ENCODE measurements at regions not wholly inside any gene's neighbourhood (a gene's known extent, or its start where the extent isn't known, plus 50 kb on each side); places are given as distances from the start of the nearest gene placed in this dataset.

DNA sequence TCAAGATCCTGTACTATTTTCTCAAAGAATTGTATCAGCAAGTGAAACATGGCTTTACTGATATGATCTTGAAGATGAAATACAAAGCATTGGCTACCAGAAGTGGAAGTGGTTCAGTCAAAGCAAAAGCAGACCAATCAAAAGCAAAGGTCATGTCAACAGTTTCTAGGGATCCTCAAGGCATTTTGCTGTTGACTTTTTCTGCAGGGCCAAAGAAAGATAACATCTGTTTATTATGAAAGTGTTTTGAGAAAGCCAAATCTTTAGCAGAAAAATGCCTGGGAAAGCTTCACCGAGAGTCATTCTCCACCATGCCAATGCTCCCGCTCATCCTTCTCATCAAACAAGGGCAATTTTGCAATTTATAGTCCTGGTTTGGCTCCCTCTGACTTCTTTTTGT is 90.3 kb upstream of the ACO1 start:
- intact Hi-C loops (cut with micrococcal nuclease) = no loop called here
- peaks cover 0 to 8% (median 3%) of the 10 kb centered on the region in 11 donors for H3K9me3 Mint-ChIP-seq
- no peak for ATAC-seq
- H3K27ac ChIP-seq (ENCODE audit: low read depth, low read length) = no peak overlapping the region
- H3K4me1 ChIP-seq (ENCODE audit: control insufficient read depth in 2 of 2, insufficient read depth in 2 of 2, low read length in 2 of 2) = no peaks in the 10 kb centered on the region
- no peaks in the 10 kb centered on the region for H3K36me3 Mint-ChIP-seq
- peaks cover 0 to 50% (median 40%) of the 10 kb centered on the region in 5 donors for H3K27me3 Mint-ChIP-seq
- no peak overlapping the region for H3K4me3 ChIP-seq (ENCODE audit: low read length)
- H3K4me3 Mint-ChIP-seq = no peak overlapping the region
- H3K4me1 Mint-ChIP-seq = no peaks in the 10 kb centered on the region
- POLR2A ChIA-PET = no interaction called here
- no peak overlapping the region for H3K27ac Mint-ChIP-seq
- CTCF ChIA-PET = no interaction called here
- H3K27me3 ChIP-seq (ENCODE audit: control insufficient read depth in 2 of 2, insufficient read depth in 2 of 2, low read length in 2 of 2) = peaks cover 0 to 3% of the 10 kb centered on the region in 2 donors
- DNase-seq = no peak
- no peaks in the 10 kb centered on the region for H3K36me3 ChIP-seq (ENCODE audit: control insufficient read depth in 2 of 3, insufficient read depth in 3 of 3, low read length in 3 of 3)
- H3K9me3 ChIP-seq (ENCODE audit: control insufficient read depth in 2 of 3, low read length in 3 of 3) = no peaks in the 10 kb centered on the region

DNA sequence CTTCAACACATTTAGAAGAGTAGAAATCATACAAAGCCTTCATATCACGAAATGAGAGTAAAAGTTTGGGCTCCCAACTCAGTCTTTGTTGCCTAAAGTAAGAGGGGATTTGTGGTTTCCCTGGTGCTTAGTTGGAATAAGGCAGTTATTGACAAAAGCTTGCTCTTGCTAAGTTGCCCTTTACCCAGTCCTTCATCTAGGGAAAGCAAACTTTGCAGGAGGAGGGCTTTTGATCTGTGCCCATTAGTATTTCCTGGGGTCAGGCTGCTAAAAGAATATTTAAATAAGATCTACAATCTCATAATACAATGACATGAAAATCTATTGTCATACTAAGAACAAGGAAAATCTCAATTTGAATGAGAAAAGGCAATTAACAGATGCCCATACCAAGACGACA is 84.1 kb upstream of the ACO1 start:
- no peaks in the 10 kb centered on the region for H3K9me3 ChIP-seq (ENCODE audit: control insufficient read depth in 2 of 3, low read length in 3 of 3)
- Mint-ChIP-seq H3K36me3 (no peaks in the 10 kb centered on the region), H3K27me3 (peaks cover 5 to 32% (median 21%) of the 10 kb centered on the region in 5 donors), H3K4me1 (peaks cover 0 to 2% (median 0%) of the 10 kb centered on the region in 7 donors), H3K4me3 (no peak overlapping the region), H3K9me3 (peaks cover 0 to 8% (median 0%) of the 10 kb centered on the region in 11 donors), H3K27ac (no peak overlapping the region)
- H3K27ac ChIP-seq (ENCODE audit: low read depth, low read length) = no peak overlapping the region
- no peak for ATAC-seq
- ChIA-PET CTCF (no interaction called here), POLR2A (no interaction called here)
- DNase-seq = no peak
- no peak overlapping the region for H3K4me3 ChIP-seq (ENCODE audit: low read length)
- H3K36me3 ChIP-seq (ENCODE audit: control insufficient read depth in 2 of 3, insufficient read depth in 3 of 3, low read length in 3 of 3) = no peaks in the 10 kb centered on the region
- intact Hi-C loops (cut with micrococcal nuclease) = no loop called here
- no peaks in the 10 kb centered on the region for H3K27me3 ChIP-seq (ENCODE audit: control insufficient read depth in 2 of 2, insufficient read depth in 2 of 2, low read length in 2 of 2)
- H3K4me1 ChIP-seq (ENCODE audit: control insufficient read depth in 2 of 2, insufficient read depth in 2 of 2, low read length in 2 of 2) = no peaks in the 10 kb centered on the region

DNA sequence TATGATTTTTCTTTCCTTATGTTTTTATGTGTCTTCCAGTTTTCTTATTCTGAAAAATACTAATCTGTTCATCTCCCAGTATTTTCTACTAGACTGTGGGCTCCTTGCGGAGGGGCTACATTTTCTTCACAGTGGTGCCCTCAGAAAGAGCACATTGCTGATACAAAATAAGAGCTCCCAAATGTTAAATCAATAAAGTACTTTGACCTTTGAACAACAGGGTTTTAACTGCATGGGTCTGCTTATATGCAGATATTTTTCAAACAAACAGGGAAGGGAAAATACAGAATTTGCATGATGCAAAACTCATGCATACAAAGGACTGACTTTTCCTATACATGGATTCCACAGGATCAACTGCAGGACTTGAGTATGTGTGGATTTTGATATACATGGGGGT is 79.9 kb upstream of the ACO1 start:
- intact Hi-C loops (cut with micrococcal nuclease) = no loop called here
- no peaks in the 10 kb centered on the region for H3K27me3 ChIP-seq (ENCODE audit: control insufficient read depth in 2 of 2, insufficient read depth in 2 of 2, low read length in 2 of 2)
- H3K36me3 ChIP-seq (ENCODE audit: control insufficient read depth in 2 of 3, insufficient read depth in 3 of 3, low read length in 3 of 3) = no peaks in the 10 kb centered on the region
- Mint-ChIP-seq H3K27me3 (peaks cover 2 to 19% (median 10%) of the 10 kb centered on the region in 5 donors), H3K4me1 (peaks cover 0 to 3% (median 0%) of the 10 kb centered on the region in 7 donors), H3K27ac (no peak overlapping the region), H3K36me3 (no peaks in the 10 kb centered on the region), H3K4me3 (no peak overlapping the region), H3K9me3 (peaks cover 0 to 16% (median 4%) of the 10 kb centered on the region in 11 donors)
- CTCF ChIA-PET = no interaction called here
- ATAC-seq (no peak), DNase-seq (no peak)
- H3K27ac ChIP-seq (ENCODE audit: low read depth, low read length) = no peak overlapping the region
- POLR2A ChIA-PET = no interaction called here
- no peaks in the 10 kb centered on the region for H3K4me1 ChIP-seq (ENCODE audit: control insufficient read depth in 2 of 2, insufficient read depth in 2 of 2, low read length in 2 of 2)
- no peaks in the 10 kb centered on the region for H3K9me3 ChIP-seq (ENCODE audit: control insufficient read depth in 2 of 3, low read length in 3 of 3)
- no peak overlapping the region for H3K4me3 ChIP-seq (ENCODE audit: low read length)

- Histone ChIP-seq H3K4me1 (ENCODE audit: control insufficient read depth in 2 of 2, insufficient read depth in 2 of 2, low read length in 2 of 2) (no peaks in the 10 kb centered on the region), H3K9me3 (ENCODE audit: control insufficient read depth in 2 of 3, low read length in 3 of 3) (no peaks in the 10 kb centered on the region), H3K36me3 (ENCODE audit: control insufficient read depth in 2 of 3, insufficient read depth in 3 of 3, low read length in 3 of 3) (no peaks in the 10 kb centered on the region), H3K27ac (ENCODE audit: low read depth, low read length) (no peak overlapping the region), H3K4me3 (ENCODE audit: low read length) (no peak overlapping the region), H3K27me3 (ENCODE audit: control insufficient read depth in 2 of 2, insufficient read depth in 2 of 2, low read length in 2 of 2) (no peaks in the 10 kb centered on the region)
- ATAC-seq (no peak), DNase-seq (no peak)
- H3K4me3 Mint-ChIP-seq = no peak overlapping the region
- H3K4me1 Mint-ChIP-seq = peaks cover 0 to 3% (median 0%) of the 10 kb centered on the region in 7 donors
- H3K9me3 Mint-ChIP-seq = peaks cover 0 to 16% (median 4%) of the 10 kb centered on the region in 11 donors
- ChIA-PET CTCF (no interaction called here), POLR2A (no interaction called here)
- H3K36me3 Mint-ChIP-seq = no peaks in the 10 kb centered on the region
- H3K27me3 Mint-ChIP-seq = peaks cover 0 to 19% (median 10%) of the 10 kb centered on the region in 5 donors
- intact Hi-C loops (cut with micrococcal nuclease) = no loop called here
- no peak overlapping the region for H3K27ac Mint-ChIP-seq
These were observed 78.4 kb upstream of the ACO1 start for GRCh38 chr9:32306006-32306405.

DNA sequence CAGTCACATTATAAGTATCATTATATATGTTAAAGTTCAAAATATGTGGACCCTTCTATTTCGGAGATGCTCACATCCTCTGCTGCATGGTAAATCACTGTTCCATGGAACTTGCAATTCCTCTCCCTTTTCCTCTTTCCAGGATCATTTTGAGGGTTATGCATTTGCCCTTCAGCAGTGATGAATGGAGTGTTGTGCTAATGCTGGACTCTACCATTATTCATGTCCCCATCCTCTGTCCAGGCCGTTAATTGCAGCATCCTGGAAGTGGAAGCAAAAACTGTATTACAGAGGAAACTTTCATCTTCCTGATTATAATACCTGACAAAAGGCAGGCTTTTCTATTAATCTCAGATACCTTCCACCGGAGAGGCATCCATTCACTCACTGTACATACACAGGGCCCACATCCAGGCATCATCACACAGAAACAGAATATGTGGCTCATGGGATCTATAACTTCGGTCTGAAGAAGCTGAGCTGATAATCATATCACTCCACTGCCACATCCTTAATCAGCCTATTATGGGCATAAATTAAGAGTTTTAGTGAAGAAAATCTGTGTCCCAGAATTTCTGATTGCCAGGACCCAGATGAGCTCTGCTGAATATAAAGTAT is 65.0 kb upstream of the ACO1 start:
- no peak overlapping the region for H3K27ac ChIP-seq (ENCODE audit: low read depth, low read length)
- no peak for ATAC-seq
- DNase-seq = no peak
- CTCF ChIA-PET = no interaction called here
- H3K9me3 ChIP-seq (ENCODE audit: control insufficient read depth in 2 of 3, low read length in 3 of 3) = no peaks in the 10 kb centered on the region
- H3K27ac Mint-ChIP-seq = no peak overlapping the region
- H3K36me3 ChIP-seq (ENCODE audit: control insufficient read depth in 2 of 3, insufficient read depth in 3 of 3, low read length in 3 of 3) = no peaks in the 10 kb centered on the region
- H3K4me1 Mint-ChIP-seq = no peaks in the 10 kb centered on the region
- no peaks in the 10 kb centered on the region for H3K4me1 ChIP-seq (ENCODE audit: control insufficient read depth in 2 of 2, insufficient read depth in 2 of 2, low read length in 2 of 2)
- H3K4me3 Mint-ChIP-seq = no peak overlapping the region
- intact Hi-C loops (cut with micrococcal nuclease) = no loop called here
- H3K27me3 Mint-ChIP-seq = peaks cover 0 to 23% (median 13%) of the 10 kb centered on the region in 5 donors
- H3K36me3 Mint-ChIP-seq = no peaks in the 10 kb centered on the region
- no peak overlapping the region for H3K4me3 ChIP-seq (ENCODE audit: low read length)
- H3K27me3 ChIP-seq (ENCODE audit: control insufficient read depth in 2 of 2, insufficient read depth in 2 of 2, low read length in 2 of 2) = no peaks in the 10 kb centered on the region
- POLR2A ChIA-PET = interaction anchor here (0.6 kb wide), 1 partner anchor 267 kb away, joined by 3 read pairs; no protein-coding TSS in a partner anchor
- H3K9me3 Mint-ChIP-seq = peaks cover 0 to 14% (median 5%) of the 10 kb centered on the region in 11 donors

DNA sequence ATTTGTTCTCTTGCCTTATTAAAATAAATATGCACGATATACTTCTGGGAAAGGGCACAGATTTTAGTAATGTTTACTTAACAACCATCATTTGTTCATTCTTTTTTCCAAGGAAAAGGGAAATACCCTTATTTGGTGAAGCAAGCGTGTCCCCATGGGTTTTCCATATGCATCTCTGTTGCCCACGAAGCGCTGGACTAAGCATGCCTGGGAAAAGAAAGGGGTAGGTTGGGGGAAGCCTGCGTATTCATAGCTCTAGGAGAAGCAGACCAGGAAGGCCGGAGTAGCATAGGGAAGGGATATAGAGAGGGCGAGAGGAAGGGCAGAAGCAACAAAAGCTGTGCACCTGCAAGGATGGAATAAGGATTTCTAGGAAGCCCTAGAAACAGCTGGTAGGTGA is 61.8 kb upstream of the ACO1 start:
- ATAC-seq (no peak), DNase-seq (no peak)
- Mint-ChIP-seq H3K27me3 (peaks cover 3 to 38% (median 16%) of the 10 kb centered on the region in 5 donors), H3K36me3 (no peaks in the 10 kb centered on the region), H3K4me3 (no peak overlapping the region), H3K27ac (no peak overlapping the region), H3K4me1 (no peaks in the 10 kb centered on the region), H3K9me3 (no peaks in the 10 kb centered on the region)
- intact Hi-C loops (cut with micrococcal nuclease) = no loop called here
- no peak overlapping the region for H3K4me3 ChIP-seq (ENCODE audit: low read length)
- no peaks in the 10 kb centered on the region for H3K36me3 ChIP-seq (ENCODE audit: control insufficient read depth in 2 of 3, insufficient read depth in 3 of 3, low read length in 3 of 3)
- no peaks in the 10 kb centered on the region for H3K27me3 ChIP-seq (ENCODE audit: control insufficient read depth in 2 of 2, insufficient read depth in 2 of 2, low read length in 2 of 2)
- no peak overlapping the region for H3K27ac ChIP-seq (ENCODE audit: low read depth, low read length)
- POLR2A ChIA-PET = interaction anchor here (0.6 kb wide), 1 partner anchor 10 kb away, joined by 5 read pairs; no protein-coding TSS in a partner anchor
- no peaks in the 10 kb centered on the region for H3K4me1 ChIP-seq (ENCODE audit: control insufficient read depth in 2 of 2, insufficient read depth in 2 of 2, low read length in 2 of 2)
- H3K9me3 ChIP-seq (ENCODE audit: control insufficient read depth in 2 of 3, low read length in 3 of 3) = no peaks in the 10 kb centered on the region
- CTCF ChIA-PET = no interaction called here

DNA sequence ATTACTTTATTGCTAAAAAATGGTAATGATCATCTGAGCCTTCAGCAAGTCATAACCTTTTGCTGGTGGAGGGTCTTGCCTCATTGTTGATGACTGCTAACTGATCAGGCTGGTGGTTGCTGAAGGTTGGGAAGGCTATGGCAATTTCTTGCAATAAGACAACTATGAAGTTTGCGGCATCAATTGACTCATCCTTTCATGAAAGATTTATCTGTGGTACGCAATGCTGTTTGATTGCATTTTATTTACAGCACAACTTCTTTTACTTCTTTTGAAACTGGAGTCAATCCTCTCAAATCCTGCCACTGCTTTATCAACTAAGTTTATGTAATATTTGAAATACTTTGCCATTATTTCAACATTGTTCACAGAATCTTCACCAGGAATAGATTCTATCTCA is 58.3 kb upstream of the ACO1 start:
- POLR2A ChIA-PET = no interaction called here
- no peaks in the 10 kb centered on the region for H3K27me3 ChIP-seq (ENCODE audit: control insufficient read depth in 2 of 2, insufficient read depth in 2 of 2, low read length in 2 of 2)
- intact Hi-C loops (cut with micrococcal nuclease) = no loop called here
- H3K9me3 ChIP-seq (ENCODE audit: control insufficient read depth in 2 of 3, low read length in 3 of 3) = no peaks in the 10 kb centered on the region
- Mint-ChIP-seq H3K36me3 (no peaks in the 10 kb centered on the region), H3K27ac (no peak overlapping the region), H3K27me3 (peaks cover 6 to 33% (median 27%) of the 10 kb centered on the region in 5 donors), H3K4me3 (no peak overlapping the region), H3K4me1 (no peaks in the 10 kb centered on the region), H3K9me3 (peaks cover 0 to 1% (median 0%) of the 10 kb centered on the region in 11 donors)
- H3K4me3 ChIP-seq (ENCODE audit: low read length) = no peak overlapping the region
- H3K4me1 ChIP-seq (ENCODE audit: control insufficient read depth in 2 of 2, insufficient read depth in 2 of 2, low read length in 2 of 2) = no peaks in the 10 kb centered on the region
- no peaks in the 10 kb centered on the region for H3K36me3 ChIP-seq (ENCODE audit: control insufficient read depth in 2 of 3, insufficient read depth in 3 of 3, low read length in 3 of 3)
- ATAC-seq (no peak), DNase-seq (no peak)
- CTCF ChIA-PET = no interaction called here
- no peak overlapping the region for H3K27ac ChIP-seq (ENCODE audit: low read depth, low read length)
